HG02943 (cell line): ENCODE measurements at regions not wholly inside any gene's neighbourhood (a gene's known extent, or its start where the extent isn't known, plus 50 kb on each side); places are given as distances from the start of the nearest gene placed in this dataset.

Experiments used
- ATAC-seq: cut with Tn5 transposase; IDR thresholded peaks from one replicate; pipeline ENCODE4 v1.9.1; 2021; ENCODE audit warnings: mild to moderate bottlenecking, low read depth, moderate library complexity; ENCODE audit not compliant: unreplicated experiment

- no peak for ATAC-seq
Measured at GRCh38 chr2:117057016-117057415, 757.5 kb upstream of the DDX18 start.

GRCh38 chr2:117058366-117058765, 756.1 kb upstream of the DDX18 start:
- ATAC-seq, result no peak

GRCh38 chr2:117064021-117064420, 750.5 kb upstream of the DDX18 start:
- no peak for ATAC-seq

- ATAC-seq, result no peak
Measured at GRCh38 chr2:117065912-117066311, 748.6 kb upstream of the DDX18 start.

GRCh38 chr2:117067900-117068299, 746.6 kb upstream of the DDX18 start:
- ATAC-seq, result no peak

- ATAC-seq, result no peak
Measured at GRCh38 chr2:117068371-117068770, 746.1 kb upstream of the DDX18 start.

- ATAC-seq, result no peak
Measured at GRCh38 chr2:117071556-117072102, 742.9 kb upstream of the DDX18 start.

- no peak for ATAC-seq
Measured at GRCh38 chr2:117074756-117075155, 739.7 kb upstream of the DDX18 start.

GRCh38 chr2:117085256-117085655, 729.2 kb upstream of the DDX18 start:
- no peak for ATAC-seq

- ATAC-seq, result no peak
Measured at GRCh38 chr2:117085737-117086136, 728.8 kb upstream of the DDX18 start.

GRCh38 chr2:117086174-117086942, 728.1 kb upstream of the DDX18 start:
- no peak for ATAC-seq

- ATAC-seq, result no peak
Measured at GRCh38 chr2:117086943-117087250, 727.6 kb upstream of the DDX18 start.

GRCh38 chr2:117087535-117088291, 726.8 kb upstream of the DDX18 start:
- no peak for ATAC-seq

GRCh38 chr2:117091041-117091837, 723.3 kb upstream of the DDX18 start:
- no peak for ATAC-seq

GRCh38 chr2:117101613-117102012, 712.9 kb upstream of the DDX18 start:
- ATAC-seq, result no peak

- no peak for ATAC-seq
Measured at GRCh38 chr2:117108741-117109267, 705.7 kb upstream of the DDX18 start.

- ATAC-seq, result no peak
Measured at GRCh38 chr2:117118994-117119393, 695.5 kb upstream of the DDX18 start.

- no peak for ATAC-seq
Measured at GRCh38 chr2:117123362-117123761, 691.1 kb upstream of the DDX18 start.

- no peak for ATAC-seq
Measured at GRCh38 chr2:117126656-117127055, 687.8 kb upstream of the DDX18 start.

- ATAC-seq, result no peak
Measured at GRCh38 chr2:117127680-117128079, 686.8 kb upstream of the DDX18 start.

- no peak for ATAC-seq
Measured at GRCh38 chr2:117128461-117128860, 686.0 kb upstream of the DDX18 start.
